Smooth muscle cell (in vitro differentiated cells): ENCODE measurements at regions not wholly inside any gene's neighbourhood (a gene's known extent, or its start where the extent isn't known, plus 50 kb on each side); places are given as distances from the start of the nearest gene placed in this dataset.

Source experiments
- DNase-seq: peaks from one replicate; lab custom pipeline; 2025; ENCODE audit not compliant: unreplicated experiment; lab: John Stamatoyannopoulos, UW
- H2AFZ ChIP-seq: fragments of 200-600 bp; sonication (generic); 2 replicates; pipeline ENCODE4 v1.6.0; 2016; ENCODE audit warnings: antibody characterized with exemption, low read depth, mild to moderate bottlenecking
- H3F3A ChIP-seq: fragments of 200-600 bp; sonication (generic); 2 replicates; pipeline ENCODE4 v1.6.0; 2017; ENCODE audit warnings: antibody characterized with exemption, low read depth
- H3K27ac ChIP-seq: fragments of 200-600 bp; sonication (generic); 2 replicates; pipeline ENCODE4 v1.5.1; 2016; ENCODE audit warnings: low read depth, mild to moderate bottlenecking
- H3K27me3 ChIP-seq: fragments of 200-600 bp; sonication (generic); 2 replicates; pipeline ENCODE4 v1.6.1; 2016; ENCODE audit warnings: low read depth, mild to moderate bottlenecking
- H3K36me3 ChIP-seq: fragments of 200-600 bp; sonication (generic); 2 replicates; pipeline ENCODE4 v1.5.1; 2016; ENCODE audit warnings: low read depth
- H3K4me1 ChIP-seq: fragments of 200-600 bp; sonication (generic); 2 replicates; pipeline ENCODE4 v1.5.1; 2016; ENCODE audit warnings: low read depth
- H3K4me2 ChIP-seq: fragments of 200-600 bp; sonication (generic); 2 replicates; pipeline ENCODE4 v1.6.0; 2016; ENCODE audit warnings: mild to moderate bottlenecking
- H3K4me3 ChIP-seq: fragments of 200-600 bp; sonication (generic); 2 replicates; pipeline ENCODE4 v1.5.1; 2016; ENCODE audit warnings: mild to moderate bottlenecking
- H3K79me2 ChIP-seq: fragments of 200-600 bp; sonication (generic); 2 replicates; pipeline ENCODE4 v1.6.0; 2016; ENCODE audit warnings: low read depth, mild to moderate bottlenecking
- H3K9ac ChIP-seq: fragments of 200-600 bp; sonication (generic); 2 replicates; pipeline ENCODE4 v1.6.0; 2016; ENCODE audit warnings: low read depth
- H3K9me3 ChIP-seq: fragments of 200-600 bp; sonication (generic); replicated peaks from 2 replicates; pipeline ENCODE4 v1.5.1; 2016; ENCODE audit warnings: low read depth
- H4K20me1 ChIP-seq: fragments of 200-600 bp; sonication (generic); 2 replicates; pipeline ENCODE4 v1.6.0; 2016; ENCODE audit warnings: low read depth
- WGBS: methylation state at CpG from one replicate; pipeline ENCODE4 v1.1.7; 2016; ENCODE audit warnings: low lambda C conversion rate; 5-methylcytosine and 5-hydroxymethylcytosine counted together
- TF ChIP-seq, protein P1 (sequence below): fragments of 200-600 bp; sonication (generic); IDR thresholded peaks from 2 replicates; pipeline ENCODE4 v1.5.1; 2017; ENCODE audit warnings: borderline replicate concordance, mild to moderate bottlenecking, antibody characterized with exemption; ENCODE audit not compliant: insufficient read depth, poor library complexity, severe bottlenecking

DNA sequence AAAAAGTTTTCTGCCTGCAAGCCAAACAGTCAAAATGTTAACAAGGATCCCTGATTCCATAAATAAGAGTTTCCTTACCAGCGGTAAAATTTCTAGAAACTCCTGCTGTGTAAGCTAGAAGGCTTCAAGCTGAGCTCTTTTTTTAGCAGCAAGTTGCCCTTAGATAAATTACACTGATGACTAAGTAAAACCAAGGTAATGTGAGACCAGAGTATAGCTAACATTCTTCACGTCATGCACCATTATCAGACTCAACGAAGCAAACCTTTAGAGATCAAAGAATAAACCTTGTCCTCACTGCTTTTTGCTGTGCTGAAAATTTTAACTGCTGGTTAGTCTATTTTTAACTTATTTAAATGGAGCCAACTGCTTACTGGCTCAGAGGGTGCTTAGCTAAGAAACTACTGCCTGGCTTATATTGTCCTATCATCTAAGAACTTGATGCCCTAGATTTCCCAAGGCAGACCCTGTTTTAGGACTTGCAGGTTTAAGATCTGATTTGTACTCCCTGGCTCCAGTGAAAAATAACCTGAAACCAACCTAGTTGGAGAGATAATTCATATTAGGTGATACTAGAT lies 900.7 kb downstream of the JRKL start:
- Histone ChIP-seq H3K27me3 (no peaks in the 10 kb centered on the region), H3K9me3 (no peaks in the 10 kb centered on the region), H3K9ac (no peak overlapping the region), H2AFZ (no peak overlapping the region), H3K4me2 (no peak overlapping the region), H3K4me3 (no peak overlapping the region), H3K4me1 (no peaks in the 10 kb centered on the region), H4K20me1 (no peaks in the 10 kb centered on the region), H3K36me3 (no peaks in the 10 kb centered on the region), H3K27ac (no peak overlapping the region), H3F3A (no peaks in the 10 kb centered on the region), H3K79me2 (no peaks in the 10 kb centered on the region)
- 61% methylated on average over 3 of the region's 3 CpGs for WGBS
- TF ChIP-seq, protein P1, sequence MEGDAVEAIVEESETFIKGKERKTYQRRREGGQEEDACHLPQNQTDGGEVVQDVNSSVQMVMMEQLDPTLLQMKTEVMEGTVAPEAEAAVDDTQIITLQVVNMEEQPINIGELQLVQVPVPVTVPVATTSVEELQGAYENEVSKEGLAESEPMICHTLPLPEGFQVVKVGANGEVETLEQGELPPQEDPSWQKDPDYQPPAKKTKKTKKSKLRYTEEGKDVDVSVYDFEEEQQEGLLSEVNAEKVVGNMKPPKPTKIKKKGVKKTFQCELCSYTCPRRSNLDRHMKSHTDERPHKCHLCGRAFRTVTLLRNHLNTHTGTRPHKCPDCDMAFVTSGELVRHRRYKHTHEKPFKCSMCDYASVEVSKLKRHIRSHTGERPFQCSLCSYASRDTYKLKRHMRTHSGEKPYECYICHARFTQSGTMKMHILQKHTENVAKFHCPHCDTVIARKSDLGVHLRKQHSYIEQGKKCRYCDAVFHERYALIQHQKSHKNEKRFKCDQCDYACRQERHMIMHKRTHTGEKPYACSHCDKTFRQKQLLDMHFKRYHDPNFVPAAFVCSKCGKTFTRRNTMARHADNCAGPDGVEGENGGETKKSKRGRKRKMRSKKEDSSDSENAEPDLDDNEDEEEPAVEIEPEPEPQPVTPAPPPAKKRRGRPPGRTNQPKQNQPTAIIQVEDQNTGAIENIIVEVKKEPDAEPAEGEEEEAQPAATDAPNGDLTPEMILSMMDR = no peak
- no peak for DNase-seq

DNA sequence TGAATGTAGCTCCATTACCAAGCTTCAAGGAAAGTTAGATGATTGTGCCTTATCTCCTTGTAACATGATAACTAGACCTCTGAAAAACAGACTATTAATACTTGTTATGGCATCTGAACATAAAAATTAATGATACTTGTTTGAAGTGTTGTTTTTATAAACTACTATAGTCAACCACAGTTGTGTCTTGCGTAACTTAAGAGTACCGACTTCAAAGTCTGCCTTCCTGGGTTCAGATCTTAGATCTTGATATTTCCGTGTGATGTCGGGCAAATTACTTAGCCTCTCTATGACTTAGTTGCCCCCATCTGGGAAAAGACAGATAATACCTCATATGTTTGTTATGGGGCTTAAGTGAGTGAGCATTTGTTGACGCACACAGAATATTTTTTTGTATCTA lies 906.5 kb downstream of the JRKL start:
- Histone ChIP-seq H2AFZ (no peak overlapping the region), H3K27me3 (no peaks in the 10 kb centered on the region), H4K20me1 (no peaks in the 10 kb centered on the region), H3F3A (no peaks in the 10 kb centered on the region), H3K36me3 (no peaks in the 10 kb centered on the region), H3K27ac (no peak overlapping the region), H3K4me1 (no peaks in the 10 kb centered on the region), H3K9me3 (no peaks in the 10 kb centered on the region), H3K4me3 (no peak overlapping the region), H3K4me2 (no peak overlapping the region), H3K9ac (no peak overlapping the region), H3K79me2 (no peaks in the 10 kb centered on the region)
- WGBS = 74% methylated on average over 5 of the region's 5 CpGs
- DNase-seq = no peak
- TF ChIP-seq, protein P1 = no peak

DNA sequence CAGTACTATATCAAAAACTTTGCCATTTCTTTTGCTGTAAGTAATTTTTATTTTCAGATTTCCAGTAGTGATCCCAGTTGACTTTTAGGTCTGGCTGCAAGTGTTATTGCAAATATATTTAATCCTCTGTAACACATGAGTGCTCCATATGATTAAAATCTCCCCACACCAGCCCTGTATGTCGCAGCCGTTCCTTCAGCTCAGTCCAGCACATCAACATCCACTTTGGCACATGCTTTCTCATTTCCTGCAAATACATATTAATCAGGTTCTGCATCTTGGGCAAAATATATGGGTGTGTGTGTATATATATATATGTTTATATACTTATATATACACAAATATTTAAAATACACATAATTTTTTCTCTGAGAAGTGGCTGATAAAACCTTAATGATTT lies 919.5 kb downstream of the JRKL start:
- TF ChIP-seq, protein P1 = no peak
- Histone ChIP-seq H3K27me3 (no peaks in the 10 kb centered on the region), H3K4me1 (no peaks in the 10 kb centered on the region), H4K20me1 (no peaks in the 10 kb centered on the region), H3K9ac (no peak overlapping the region), H3K4me2 (no peak overlapping the region), H3F3A (no peaks in the 10 kb centered on the region), H3K36me3 (no peaks in the 10 kb centered on the region), H3K4me3 (no peak overlapping the region), H3K27ac (no peak overlapping the region), H3K9me3 (no peaks in the 10 kb centered on the region), H2AFZ (no peak overlapping the region), H3K79me2 (no peaks in the 10 kb centered on the region)
- WGBS = 92% methylated on average over 2 of the region's 2 CpGs
- DNase-seq = no peak

DNA sequence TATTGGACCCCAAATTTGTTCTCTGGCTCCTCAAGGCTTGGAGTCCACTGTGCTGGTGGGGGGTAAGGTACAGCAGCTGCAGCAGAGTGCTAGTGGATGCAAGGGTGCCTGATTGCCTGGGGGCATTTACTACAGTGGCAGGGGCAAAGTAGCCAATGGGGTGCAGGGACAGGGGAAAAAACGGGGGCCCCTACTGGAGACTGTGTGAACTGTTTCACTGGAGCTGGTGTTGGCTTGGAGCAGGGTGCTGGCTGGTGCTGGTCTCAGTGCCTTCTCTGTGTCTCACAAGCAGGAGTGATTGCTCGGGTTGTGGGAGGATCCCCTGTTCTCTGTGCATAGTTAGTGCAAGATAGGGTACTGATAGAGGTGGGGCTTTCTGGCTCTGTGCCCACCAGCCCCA lies 935.9 kb downstream of the JRKL start:
- H3K9me3 ChIP-seq = no peaks in the 10 kb centered on the region
- TF ChIP-seq, protein P1 = no peak
- no peaks in the 10 kb centered on the region for H4K20me1 ChIP-seq
- H2AFZ ChIP-seq = no peak overlapping the region
- DNase-seq = no peak
- H3K4me3 ChIP-seq = no peak overlapping the region
- H3K79me2 ChIP-seq = no peaks in the 10 kb centered on the region
- H3K27ac ChIP-seq = no peak overlapping the region
- H3K4me2 ChIP-seq = no peak overlapping the region
- no peaks in the 10 kb centered on the region for H3K36me3 ChIP-seq
- H3F3A ChIP-seq = no peaks in the 10 kb centered on the region
- no peak overlapping the region for H3K9ac ChIP-seq
- 69% methylated on average over 2 of the region's 2 CpGs for WGBS
- H3K27me3 ChIP-seq = no peaks in the 10 kb centered on the region
- H3K4me1 ChIP-seq = no peaks in the 10 kb centered on the region
